Calu3 (cell line): ENCODE measurements at regions not wholly inside any gene's neighbourhood (a gene's known extent, or its start where the extent isn't known, plus 50 kb on each side); places are given as distances from the start of the nearest gene placed in this dataset.
"Not testable (repeated sequence)": the region's sequence is repeated elsewhere in the genome, so short reads cannot be mapped to it uniquely, and the experiment has no call there.

Experiments used
- BruUV-seq: library from RNA; stranded (reverse); fragments of 400-500 nt; replicated peaks from 2 replicates; lab custom pipeline; 2021; lab: Mats Ljungman, UMichigan
- CTCF ChIA-PET: fragments of 300-600 bp; sonication (Branson Sonifier 250); formaldehyde crosslinking; loops from one replicate; lab custom pipeline; 2022; ENCODE audit warnings: antibody characterized with exemption; lab: Charles Lee
- DNase-seq: peaks from one replicate; pipeline ENCODE4 v3.0.0; 2022
- H3K27ac Mint-ChIP-seq: one replicate; pipeline ENCODE4 v1.8.0; 2022; ENCODE audit warnings: mixed read lengths; ENCODE audit not compliant: unreplicated experiment
- H3K27me3 Mint-ChIP-seq: one replicate; pipeline ENCODE4 v1.8.0; 2022; ENCODE audit warnings: mixed read lengths; ENCODE audit not compliant: unreplicated experiment
- H3K36me3 Mint-ChIP-seq: one replicate; pipeline ENCODE4 v1.8.0; 2022; ENCODE audit warnings: mild to moderate bottlenecking, moderate library complexity, mixed read lengths; ENCODE audit not compliant: insufficient read depth, unreplicated experiment
- H3K4me1 Mint-ChIP-seq: one replicate; pipeline ENCODE4 v1.8.0; 2022; ENCODE audit warnings: mild to moderate bottlenecking, low read depth, mixed read lengths; ENCODE audit not compliant: unreplicated experiment
- H3K4me3 Mint-ChIP-seq: one replicate; pipeline ENCODE4 v1.8.0; 2022; ENCODE audit warnings: mild to moderate bottlenecking, low read depth, moderate library complexity, mixed read lengths; ENCODE audit not compliant: unreplicated experiment
- H3K9me3 Mint-ChIP-seq: one replicate; pipeline ENCODE4 v1.8.0; 2022; ENCODE audit warnings: low read depth, mixed read lengths; ENCODE audit not compliant: unreplicated experiment
- CTCF ChIP-seq: fragments of 200-600 bp; IDR thresholded peaks from one replicate; pipeline ENCODE4 v1.8.0; 2022; ENCODE audit warnings: antibody characterized with exemption; ENCODE audit not compliant: unreplicated experiment
- intact Hi-C: fragments of 100-400 bp; cut with micrococcal nuclease; formaldehyde crosslinking; loops from one replicate; pipeline ENCODE4 v1.10.0; 2022; ENCODE audit not compliant: unreplicated experiment

- H3K27me3 Mint-ChIP-seq = no peaks in the 10 kb centered on the region
- DNase-seq = no peak
- no peaks in the 10 kb centered on the region for H3K4me1 Mint-ChIP-seq
- no peak for TF ChIP-seq CTCF
- no TSS peak for BruUV-seq
- CTCF ChIA-PET = no interaction called here
- H3K9me3 Mint-ChIP-seq = peaks cover 3% of the 10 kb centered on the region
- intact Hi-C loops = no loop called here
- no peak overlapping the region for H3K27ac Mint-ChIP-seq
- no peak overlapping the region for H3K4me3 Mint-ChIP-seq
- H3K36me3 Mint-ChIP-seq = no peaks in the 10 kb centered on the region
Observed at GRCh38 chr1:105083611-105084010, 1333.9 kb downstream of the AMY1C start.

- no peak overlapping the region for H3K27ac Mint-ChIP-seq
- CTCF ChIA-PET = no interaction called here
- no peaks in the 10 kb centered on the region for H3K27me3 Mint-ChIP-seq
- intact Hi-C loops = no loop called here
- H3K36me3 Mint-ChIP-seq = no peaks in the 10 kb centered on the region
- H3K4me3 Mint-ChIP-seq = no peak overlapping the region
- TF ChIP-seq CTCF = no peak
- no TSS peak for BruUV-seq
- H3K4me1 Mint-ChIP-seq = no peaks in the 10 kb centered on the region
- H3K9me3 Mint-ChIP-seq = peaks cover 6% of the 10 kb centered on the region
- peak; percentile 6 for DNase-seq
Observed at GRCh38 chr1:105087506-105087905, 1337.8 kb downstream of the AMY1C start.

GRCh38 chr1:105088166-105088565 lies 1338.5 kb downstream of the AMY1C start:
- DNase-seq = no peak
- Mint-ChIP-seq H3K4me1 (no peaks in the 10 kb centered on the region), H3K9me3 (peaks cover 6% of the 10 kb centered on the region), H3K4me3 (no peak overlapping the region), H3K27me3 (no peaks in the 10 kb centered on the region), H3K27ac (no peak overlapping the region), H3K36me3 (no peaks in the 10 kb centered on the region)
- BruUV-seq = no TSS peak
- TF ChIP-seq CTCF = no peak
- CTCF ChIA-PET = no interaction called here
- intact Hi-C loops = no loop called here

GRCh38 chr1:105093893-105094292 lies 1344.2 kb downstream of the AMY1C start:
- H3K36me3 Mint-ChIP-seq, H3K4me3 Mint-ChIP-seq, H3K4me1 Mint-ChIP-seq, H3K9me3 Mint-ChIP-seq, H3K27ac Mint-ChIP-seq, DNase-seq, CTCF ChIA-PET, H3K27me3 Mint-ChIP-seq, BruUV-seq, intact Hi-C loops: not testable (repeated sequence)

- TF ChIP-seq CTCF = no peak
- intact Hi-C loops = no loop called here
- Mint-ChIP-seq H3K27me3 (no peaks in the 10 kb centered on the region), H3K27ac (no peak overlapping the region), H3K36me3 (no peaks in the 10 kb centered on the region), H3K4me1 (no peaks in the 10 kb centered on the region), H3K4me3 (no peak overlapping the region), H3K9me3 (no peaks in the 10 kb centered on the region)
- no peak for DNase-seq
- CTCF ChIA-PET = no interaction called here
- no TSS peak for BruUV-seq
Observed at GRCh38 chr1:105100102-105100501, 1350.4 kb downstream of the AMY1C start.
